Epithelial cell of proximal tubule (primary cell): ENCODE measurements at regions not wholly inside any gene's neighbourhood (a gene's known extent, or its start where the extent isn't known, plus 50 kb on each side); places are given as distances from the start of the nearest gene placed in this dataset.

ENCODE experiments used
- DNase-seq: peaks from one replicate; pipeline ENCODE4 v3.0.0-alpha.2; 2011; ENCODE audit warnings: low read depth
- H3K4me3 ChIP-seq: 2 replicates; pipeline ENCODE4 v1.5.1; 2011; ENCODE audit warnings: low read depth, mild to moderate bottlenecking, low read length
- CTCF ChIP-seq: conservative IDR thresholded peaks from 2 replicates; pipeline ENCODE4 v1.5.1; 2012; ENCODE audit warnings: low read depth, mild to moderate bottlenecking, low read length

GRCh38 chr2:6683516-6683915, 182.2 kb downstream of the CMPK2 start:
- no peak for TF ChIP-seq CTCF
- no peak overlapping the region for H3K4me3 ChIP-seq
- DNase-seq, result no peak

GRCh38 chr2:6685447-6685846, 180.3 kb downstream of the CMPK2 start:
- no peak for TF ChIP-seq CTCF
- DNase-seq, result no peak
- H3K4me3 ChIP-seq, result no peak overlapping the region

- no peak overlapping the region for H3K4me3 ChIP-seq
- no peak for DNase-seq
- no peak for TF ChIP-seq CTCF
Measured at GRCh38 chr2:6692056-6692455, 173.7 kb downstream of the CMPK2 start.

GRCh38 chr2:6692819-6693218, 172.9 kb downstream of the CMPK2 start:
- DNase-seq, result no peak
- no peak for TF ChIP-seq CTCF
- no peak overlapping the region for H3K4me3 ChIP-seq

GRCh38 chr2:6694555-6694954, 171.2 kb downstream of the CMPK2 start:
- no peak overlapping the region for H3K4me3 ChIP-seq
- TF ChIP-seq CTCF, result no peak
- no peak for DNase-seq

GRCh38 chr2:6700335-6700734, 165.4 kb downstream of the CMPK2 start:
- no peak overlapping the region for H3K4me3 ChIP-seq
- no peak for TF ChIP-seq CTCF
- DNase-seq, result no peak

GRCh38 chr2:6704077-6704476, 161.6 kb downstream of the CMPK2 start:
- DNase-seq, result no peak
- TF ChIP-seq CTCF, result no peak
- no peak overlapping the region for H3K4me3 ChIP-seq
